GM12873 (cell line): ENCODE measurements at regions not wholly inside any gene's neighbourhood (a gene's known extent, or its start where the extent isn't known, plus 50 kb on each side); places are given as distances from the start of the nearest gene placed in this dataset.

ENCODE experiments used
- CTCF ChIP-seq: IDR thresholded peaks from 2 replicates; pipeline ENCODE4 v1.5.1; 2012; ENCODE audit warnings: low read depth, mild to moderate bottlenecking, moderate library complexity, low read length, control low read depth; ENCODE audit not compliant: insufficient read depth; ENCODE audit errors: missing control alignments

DNA sequence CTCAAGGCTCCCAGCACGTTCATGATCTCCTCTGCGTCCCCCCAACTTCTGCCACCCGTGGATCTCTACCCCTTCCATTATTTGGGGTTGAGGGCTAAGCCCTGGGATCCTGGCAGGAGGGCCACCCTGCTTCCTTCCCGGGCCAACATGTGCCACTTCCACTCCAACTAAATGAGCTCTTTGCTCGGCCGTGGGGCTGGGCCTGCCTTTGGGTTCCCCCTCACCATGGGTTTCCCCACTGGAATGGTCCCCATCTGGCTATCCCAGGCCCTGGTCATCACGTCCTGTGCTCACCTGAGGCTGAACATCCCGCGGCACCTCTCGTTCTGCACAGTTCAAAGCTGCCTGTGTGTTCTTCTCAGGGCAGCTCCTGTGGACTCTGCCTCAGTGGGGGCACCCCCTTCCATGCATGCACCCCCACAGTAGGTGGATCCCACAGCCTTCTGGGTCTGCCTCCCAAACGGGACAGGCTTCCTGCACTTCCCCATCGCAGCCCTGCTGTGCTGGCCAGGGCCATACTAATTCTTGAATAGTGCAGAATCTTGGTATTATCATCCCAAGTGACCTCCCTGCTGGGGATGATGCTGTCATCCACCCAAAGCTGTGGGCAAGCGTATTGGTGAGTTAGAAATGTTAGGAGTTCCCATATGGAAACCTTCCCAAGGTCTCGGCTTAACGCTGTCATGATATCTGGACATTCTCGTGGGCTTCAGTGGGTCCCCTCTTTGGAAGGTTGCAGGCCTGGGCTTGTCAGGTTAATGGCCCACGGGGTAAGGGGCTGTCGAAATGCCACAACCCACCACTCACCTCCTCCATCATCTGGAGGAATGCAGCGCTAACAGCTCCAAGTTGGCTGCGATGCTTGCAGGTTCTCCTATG lies 150.5 kb upstream of the TWIST2 start:
- no peak for TF ChIP-seq CTCF

- TF ChIP-seq CTCF, result no peak
Measured at GRCh38 chr2:238698072-238698352, 149.9 kb upstream of the TWIST2 start.

GRCh38 chr2:238698451-238699306 lies 149.2 kb upstream of the TWIST2 start:
- TF ChIP-seq CTCF, result no peak

GRCh38 chr2:238699307-238700116 lies 148.4 kb upstream of the TWIST2 start:
- no peak for TF ChIP-seq CTCF

- TF ChIP-seq CTCF, result no peak
Measured at GRCh38 chr2:238700117-238700457, 147.8 kb upstream of the TWIST2 start.

- no peak for TF ChIP-seq CTCF
Measured at GRCh38 chr2:238700506-238701340, 147.2 kb upstream of the TWIST2 start.
